H1 (cell line): ENCODE measurements at regions not wholly inside any gene's neighbourhood (a gene's known extent, or its start where the extent isn't known, plus 50 kb on each side); places are given as distances from the start of the nearest gene placed in this dataset.

Experiments
- BCL11A ChIP-seq, 2 experiments: IDR thresholded peaks; one replicate each; pipeline ENCODE4 v1.6.1; 2011; ENCODE audit warnings: low read depth in 2 of 2, low read length in 2 of 2, mild to moderate bottlenecking in 2 of 2
- CBX5 ChIP-seq: fragments of 300-800, 300-1000 bp; sonication (generic); IDR thresholded peaks from 2 replicates; pipeline ENCODE4 v1.7.1; 2016; ENCODE audit warnings: antibody characterized with exemption, low read length, low read depth
- CHD2 ChIP-seq: IDR thresholded peaks from 2 replicates; pipeline ENCODE4 v1.6.1; 2012; ENCODE audit warnings: low read length, improper control_type of control experiment
- POU5F1 ChIP-seq: IDR thresholded peaks from 2 replicates; pipeline ENCODE4 v1.6.1; 2011; ENCODE audit warnings: low read depth, mild to moderate bottlenecking, low read length, moderate library complexity
- RAD21 ChIP-seq, 2 experiments: IDR thresholded peaks in 1 of 2; conservative IDR thresholded peaks in 1 of 2; 2 replicates each; pipeline ENCODE4 v1.6.1; 2011; ENCODE audit warnings: low read depth in 2 of 2, low read length in 2 of 2, improper control_type of control experiment in 1 of 2, inconsistent platforms in 1 of 2, mild to moderate bottlenecking in 1 of 2, moderate library complexity in 1 of 2
- SP2 ChIP-seq: IDR thresholded peaks from 2 replicates; pipeline ENCODE4 v1.6.1; 2012; ENCODE audit warnings: mild to moderate bottlenecking, low read length, inconsistent platforms
- SUZ12 ChIP-seq: fragments of 200-600 bp; sonication (generic); IDR thresholded peaks from 2 replicates; pipeline ENCODE4 v1.6.1; 2012; ENCODE audit warnings: mild to moderate bottlenecking, inconsistent platforms, low read length, moderate library complexity, mixed read lengths
- ZNF274 ChIP-seq: IDR thresholded peaks from 2 replicates; pipeline ENCODE4 v1.7.0; 2012; ENCODE audit warnings: low read length, borderline replicate concordance; ENCODE audit errors: extremely low read depth
- TF ChIP-seq, protein P1 (sequence below): fragments of 300-600 bp; sonication (generic); IDR thresholded peaks from 2 replicates; pipeline ENCODE4 v1.7.1; 2012; ENCODE audit warnings: low read length, moderate library complexity, mild to moderate bottlenecking, inconsistent platforms; ENCODE audit not compliant: insufficient replicate concordance
- TF ChIP-seq, protein P2 (sequence below), 3 experiments: IDR thresholded peaks; 1 replicate in 2 of 3; 2 replicates in 1 of 3; pipeline versions ENCODE4 v1.5.1 to v1.6.1; 2011; ENCODE audit warnings: low read length in 3 of 3, mild to moderate bottlenecking in 3 of 3, inconsistent platforms in 2 of 3, low read depth in 1 of 3, moderate library complexity in 1 of 3; ENCODE audit not compliant: insufficient read depth in 1 of 3; ENCODE audit errors: control extremely low read depth in 1 of 3

DNA sequence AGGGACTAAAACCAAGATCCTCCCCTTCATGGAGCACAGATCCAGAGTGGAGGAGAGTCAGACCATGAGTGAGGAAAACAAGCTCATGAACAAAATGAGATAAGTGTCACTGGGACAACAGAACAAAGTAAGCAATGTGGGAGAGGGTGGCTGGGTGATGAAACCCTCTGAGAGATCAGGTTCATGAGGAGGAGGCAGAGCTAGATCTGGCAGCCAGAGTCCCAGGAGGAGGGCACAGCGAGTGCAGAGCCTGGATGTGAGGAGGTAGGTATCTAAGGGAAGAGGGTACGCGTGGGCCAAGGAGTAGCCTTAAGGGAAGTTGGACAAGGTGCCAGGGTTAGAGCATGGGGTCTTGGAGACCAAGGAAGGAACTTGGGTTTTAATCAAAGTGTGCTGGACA, 1311.9 kb downstream of the UQCRFS1 start (continued):
- TF ChIP-seq, protein P1, sequence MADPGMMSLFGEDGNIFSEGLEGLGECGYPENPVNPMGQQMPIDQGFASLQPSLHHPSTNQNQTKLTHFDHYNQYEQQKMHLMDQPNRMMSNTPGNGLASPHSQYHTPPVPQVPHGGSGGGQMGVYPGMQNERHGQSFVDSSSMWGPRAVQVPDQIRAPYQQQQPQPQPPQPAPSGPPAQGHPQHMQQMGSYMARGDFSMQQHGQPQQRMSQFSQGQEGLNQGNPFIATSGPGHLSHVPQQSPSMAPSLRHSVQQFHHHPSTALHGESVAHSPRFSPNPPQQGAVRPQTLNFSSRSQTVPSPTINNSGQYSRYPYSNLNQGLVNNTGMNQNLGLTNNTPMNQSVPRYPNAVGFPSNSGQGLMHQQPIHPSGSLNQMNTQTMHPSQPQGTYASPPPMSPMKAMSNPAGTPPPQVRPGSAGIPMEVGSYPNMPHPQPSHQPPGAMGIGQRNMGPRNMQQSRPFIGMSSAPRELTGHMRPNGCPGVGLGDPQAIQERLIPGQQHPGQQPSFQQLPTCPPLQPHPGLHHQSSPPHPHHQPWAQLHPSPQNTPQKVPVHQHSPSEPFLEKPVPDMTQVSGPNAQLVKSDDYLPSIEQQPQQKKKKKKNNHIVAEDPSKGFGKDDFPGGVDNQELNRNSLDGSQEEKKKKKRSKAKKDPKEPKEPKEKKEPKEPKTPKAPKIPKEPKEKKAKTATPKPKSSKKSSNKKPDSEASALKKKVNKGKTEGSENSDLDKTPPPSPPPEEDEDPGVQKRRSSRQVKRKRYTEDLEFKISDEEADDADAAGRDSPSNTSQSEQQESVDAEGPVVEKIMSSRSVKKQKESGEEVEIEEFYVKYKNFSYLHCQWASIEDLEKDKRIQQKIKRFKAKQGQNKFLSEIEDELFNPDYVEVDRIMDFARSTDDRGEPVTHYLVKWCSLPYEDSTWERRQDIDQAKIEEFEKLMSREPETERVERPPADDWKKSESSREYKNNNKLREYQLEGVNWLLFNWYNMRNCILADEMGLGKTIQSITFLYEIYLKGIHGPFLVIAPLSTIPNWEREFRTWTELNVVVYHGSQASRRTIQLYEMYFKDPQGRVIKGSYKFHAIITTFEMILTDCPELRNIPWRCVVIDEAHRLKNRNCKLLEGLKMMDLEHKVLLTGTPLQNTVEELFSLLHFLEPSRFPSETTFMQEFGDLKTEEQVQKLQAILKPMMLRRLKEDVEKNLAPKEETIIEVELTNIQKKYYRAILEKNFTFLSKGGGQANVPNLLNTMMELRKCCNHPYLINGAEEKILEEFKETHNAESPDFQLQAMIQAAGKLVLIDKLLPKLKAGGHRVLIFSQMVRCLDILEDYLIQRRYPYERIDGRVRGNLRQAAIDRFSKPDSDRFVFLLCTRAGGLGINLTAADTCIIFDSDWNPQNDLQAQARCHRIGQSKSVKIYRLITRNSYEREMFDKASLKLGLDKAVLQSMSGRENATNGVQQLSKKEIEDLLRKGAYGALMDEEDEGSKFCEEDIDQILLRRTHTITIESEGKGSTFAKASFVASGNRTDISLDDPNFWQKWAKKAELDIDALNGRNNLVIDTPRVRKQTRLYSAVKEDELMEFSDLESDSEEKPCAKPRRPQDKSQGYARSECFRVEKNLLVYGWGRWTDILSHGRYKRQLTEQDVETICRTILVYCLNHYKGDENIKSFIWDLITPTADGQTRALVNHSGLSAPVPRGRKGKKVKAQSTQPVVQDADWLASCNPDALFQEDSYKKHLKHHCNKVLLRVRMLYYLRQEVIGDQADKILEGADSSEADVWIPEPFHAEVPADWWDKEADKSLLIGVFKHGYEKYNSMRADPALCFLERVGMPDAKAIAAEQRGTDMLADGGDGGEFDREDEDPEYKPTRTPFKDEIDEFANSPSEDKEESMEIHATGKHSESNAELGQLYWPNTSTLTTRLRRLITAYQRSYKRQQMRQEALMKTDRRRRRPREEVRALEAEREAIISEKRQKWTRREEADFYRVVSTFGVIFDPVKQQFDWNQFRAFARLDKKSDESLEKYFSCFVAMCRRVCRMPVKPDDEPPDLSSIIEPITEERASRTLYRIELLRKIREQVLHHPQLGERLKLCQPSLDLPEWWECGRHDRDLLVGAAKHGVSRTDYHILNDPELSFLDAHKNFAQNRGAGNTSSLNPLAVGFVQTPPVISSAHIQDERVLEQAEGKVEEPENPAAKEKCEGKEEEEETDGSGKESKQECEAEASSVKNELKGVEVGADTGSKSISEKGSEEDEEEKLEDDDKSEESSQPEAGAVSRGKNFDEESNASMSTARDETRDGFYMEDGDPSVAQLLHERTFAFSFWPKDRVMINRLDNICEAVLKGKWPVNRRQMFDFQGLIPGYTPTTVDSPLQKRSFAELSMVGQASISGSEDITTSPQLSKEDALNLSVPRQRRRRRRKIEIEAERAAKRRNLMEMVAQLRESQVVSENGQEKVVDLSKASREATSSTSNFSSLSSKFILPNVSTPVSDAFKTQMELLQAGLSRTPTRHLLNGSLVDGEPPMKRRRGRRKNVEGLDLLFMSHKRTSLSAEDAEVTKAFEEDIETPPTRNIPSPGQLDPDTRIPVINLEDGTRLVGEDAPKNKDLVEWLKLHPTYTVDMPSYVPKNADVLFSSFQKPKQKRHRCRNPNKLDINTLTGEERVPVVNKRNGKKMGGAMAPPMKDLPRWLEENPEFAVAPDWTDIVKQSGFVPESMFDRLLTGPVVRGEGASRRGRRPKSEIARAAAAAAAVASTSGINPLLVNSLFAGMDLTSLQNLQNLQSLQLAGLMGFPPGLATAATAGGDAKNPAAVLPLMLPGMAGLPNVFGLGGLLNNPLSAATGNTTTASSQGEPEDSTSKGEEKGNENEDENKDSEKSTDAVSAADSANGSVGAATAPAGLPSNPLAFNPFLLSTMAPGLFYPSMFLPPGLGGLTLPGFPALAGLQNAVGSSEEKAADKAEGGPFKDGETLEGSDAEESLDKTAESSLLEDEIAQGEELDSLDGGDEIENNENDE: no peak
- TF ChIP-seq POU5F1: no peak
- no peak for TF ChIP-seq SP2
- no peak for TF ChIP-seq CHD2
- no peak for TF ChIP-seq RAD21 (IDR thresholded peaks at IDR 0.05 in 1 of 2, conservative IDR thresholded peaks at IDR 0.05 in 1 of 2; ENCODE audit: low read depth in 2 of 2, low read length in 2 of 2)
- TF ChIP-seq, protein P2, sequence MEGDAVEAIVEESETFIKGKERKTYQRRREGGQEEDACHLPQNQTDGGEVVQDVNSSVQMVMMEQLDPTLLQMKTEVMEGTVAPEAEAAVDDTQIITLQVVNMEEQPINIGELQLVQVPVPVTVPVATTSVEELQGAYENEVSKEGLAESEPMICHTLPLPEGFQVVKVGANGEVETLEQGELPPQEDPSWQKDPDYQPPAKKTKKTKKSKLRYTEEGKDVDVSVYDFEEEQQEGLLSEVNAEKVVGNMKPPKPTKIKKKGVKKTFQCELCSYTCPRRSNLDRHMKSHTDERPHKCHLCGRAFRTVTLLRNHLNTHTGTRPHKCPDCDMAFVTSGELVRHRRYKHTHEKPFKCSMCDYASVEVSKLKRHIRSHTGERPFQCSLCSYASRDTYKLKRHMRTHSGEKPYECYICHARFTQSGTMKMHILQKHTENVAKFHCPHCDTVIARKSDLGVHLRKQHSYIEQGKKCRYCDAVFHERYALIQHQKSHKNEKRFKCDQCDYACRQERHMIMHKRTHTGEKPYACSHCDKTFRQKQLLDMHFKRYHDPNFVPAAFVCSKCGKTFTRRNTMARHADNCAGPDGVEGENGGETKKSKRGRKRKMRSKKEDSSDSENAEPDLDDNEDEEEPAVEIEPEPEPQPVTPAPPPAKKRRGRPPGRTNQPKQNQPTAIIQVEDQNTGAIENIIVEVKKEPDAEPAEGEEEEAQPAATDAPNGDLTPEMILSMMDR (IDR thresholded peaks at IDR 0.05; ENCODE audit: control extremely low read depth in 1 of 3, insufficient read depth in 1 of 3, low read depth in 1 of 3, low read length in 3 of 3): no peak
- TF ChIP-seq CBX5: no peak
- TF ChIP-seq BCL11A (IDR thresholded peaks at IDR 0.05; ENCODE audit: low read depth in 2 of 2, low read length in 2 of 2): no peak
- no peak for TF ChIP-seq ZNF274
- TF ChIP-seq SUZ12: no peak
